NCI-H524 treated with DMSO at 0.1 percent for 48 hours (cell line): ENCODE measurements at regions not wholly inside any gene's neighbourhood (a gene's known extent, or its start where the extent isn't known, plus 50 kb on each side); places are given as distances from the start of the nearest gene placed in this dataset.
A peak's percentile ranks its signal among the peaks of the same experiment; 100 is the strongest.
"Not testable (repeated sequence)": the region's sequence is repeated elsewhere in the genome, so short reads cannot be mapped to it uniquely, and the experiment has no call there.

ENCODE experiments used
- DNase-seq: peaks from one replicate; lab custom pipeline; 2025; lab: John Stamatoyannopoulos, UW

- DNase-seq = not testable (repeated sequence)
Observed at GRCh38 chr17:36695710-36696109, 94.3 kb downstream of the MRM1 start.

GRCh38 chr17:36696805-36697204, 95.4 kb downstream of the MRM1 start:
- DNase-seq = no peak

- DNase-seq = no peak
Observed at GRCh38 chr17:36697903-36698530, 96.6 kb downstream of the MRM1 start.

GRCh38 chr17:36701429-36702099, 100.2 kb downstream of the MRM1 start:
- no peak for DNase-seq

GRCh38 chr17:36702636-36703035, 101.3 kb downstream of the MRM1 start:
- DNase-seq = no peak

GRCh38 chr17:36703860-36704266, 102.5 kb downstream of the MRM1 start:
- DNase-seq = no peak

- DNase-seq = no peak
Observed at GRCh38 chr17:36705283-36705795, 104.0 kb downstream of the MRM1 start.

- DNase-seq = peak; percentile 10
Observed at GRCh38 chr17:36705874-36706731, 104.7 kb downstream of the MRM1 start.

- no peak for DNase-seq
Observed at GRCh38 chr17:36707904-36708303, 106.5 kb downstream of the MRM1 start.

- no peak for DNase-seq
Observed at GRCh38 chr17:36714789-36715188, 113.4 kb downstream of the MRM1 start.

GRCh38 chr17:36715951-36716350, 114.6 kb downstream of the MRM1 start:
- no peak for DNase-seq

GRCh38 chr17:36717088-36717487, 115.7 kb downstream of the MRM1 start:
- no peak for DNase-seq

- no peak for DNase-seq
Observed at GRCh38 chr17:36720131-36720530, 118.7 kb downstream of the MRM1 start.

GRCh38 chr17:36721560-36722120, 120.3 kb downstream of the MRM1 start:
- no peak for DNase-seq

GRCh38 chr17:36722121-36722902, 120.9 kb downstream of the MRM1 start:
- peak; percentile 34 for DNase-seq

- DNase-seq = no peak
Observed at GRCh38 chr17:36722903-36723263, 121.5 kb downstream of the MRM1 start.

GRCh38 chr17:36723459-36724025, 122.2 kb downstream of the MRM1 start:
- no peak for DNase-seq

GRCh38 chr17:36726199-36726598, 124.8 kb downstream of the MRM1 start:
- no peak for DNase-seq

- no peak for DNase-seq
Observed at GRCh38 chr17:36727052-36727451, 125.7 kb downstream of the MRM1 start.

- no peak for DNase-seq
Observed at GRCh38 chr17:36727577-36727976, 126.2 kb downstream of the MRM1 start.
